ENCODE measurements at regions not wholly inside any gene's neighbourhood (a gene's known extent, or its start where the extent isn't known, plus 50 kb on each side); places are given as distances from the start of the nearest gene placed in this dataset.

DNA sequence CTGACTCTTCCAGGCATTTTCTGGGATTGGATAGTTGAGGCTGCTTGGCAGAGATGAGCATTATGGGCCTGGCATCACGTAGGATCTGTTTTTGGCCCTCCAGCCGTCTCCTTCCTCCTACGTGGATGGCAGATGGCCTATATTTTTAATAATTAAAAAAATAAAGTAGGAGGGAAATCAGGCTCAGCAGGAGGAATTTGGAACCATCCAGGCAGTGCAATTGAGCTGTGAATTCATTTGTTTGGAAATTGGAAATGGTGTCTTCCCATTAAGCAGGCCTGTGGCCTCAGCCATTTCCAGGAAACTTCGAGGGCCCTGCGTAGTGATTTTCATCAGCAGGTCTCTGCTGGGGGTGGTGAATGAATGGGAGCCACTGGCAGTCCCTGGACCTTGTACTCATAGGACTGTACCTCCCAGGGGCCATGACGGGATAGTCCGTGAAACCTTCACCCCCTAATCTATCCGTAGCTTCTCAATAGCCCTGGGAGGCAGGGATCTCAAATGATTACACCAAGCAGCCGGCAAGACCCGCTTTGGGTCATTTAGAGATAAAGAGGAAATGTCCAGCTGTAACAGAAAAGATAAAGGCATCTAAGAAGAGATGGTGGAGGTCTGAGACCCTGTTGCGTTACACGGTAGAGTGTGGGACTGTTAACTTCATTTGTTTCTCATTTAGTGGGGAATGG is 73.1 kb upstream of the TNP1 start (continued):
- TF ChIP-seq DZIP1 (CRISPR knock-in tag; IDR thresholded peaks at IDR 0.05) (no peak), ZNF83 (CRISPR knock-in tag; IDR thresholded peaks at IDR 0.05; ENCODE audit: borderline replicate concordance) (no peak), FOXK1 (CRISPR knock-in tag; IDR thresholded peaks at IDR 0.05; ENCODE audit: borderline replicate concordance, low read depth) (no peak), HNRNPH1 (optimal IDR thresholded peaks at IDR 0.05; ENCODE audit: low read depth, low read length) (no peak), ATAD3A (CRISPR knock-in tag; IDR thresholded peaks at IDR 0.05) (no peak), SSRP1 (CRISPR knock-in tag; IDR thresholded peaks at IDR 0.05) (no peak), MBD4 (IDR thresholded peaks at IDR 0.05; ENCODE audit: borderline replicate concordance, low read length) (no peak), DDIT3 (CRISPR knock-in tag; IDR thresholded peaks at IDR 0.05) (no peak)
- TF ChIP-seq, protein P1, sequence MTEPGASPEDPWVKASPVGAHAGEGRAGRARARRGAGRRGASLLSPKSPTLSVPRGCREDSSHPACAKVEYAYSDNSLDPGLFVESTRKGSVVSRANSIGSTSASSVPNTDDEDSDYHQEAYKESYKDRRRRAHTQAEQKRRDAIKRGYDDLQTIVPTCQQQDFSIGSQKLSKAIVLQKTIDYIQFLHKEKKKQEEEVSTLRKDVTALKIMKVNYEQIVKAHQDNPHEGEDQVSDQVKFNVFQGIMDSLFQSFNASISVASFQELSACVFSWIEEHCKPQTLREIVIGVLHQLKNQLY (CRISPR knock-in tag; IDR thresholded peaks at IDR 0.05) = no peak
